ENCODE measurements at regions not wholly inside any gene's neighbourhood (a gene's known extent, or its start where the extent isn't known, plus 50 kb on each side); places are given as distances from the start of the nearest gene placed in this dataset.

DNA sequence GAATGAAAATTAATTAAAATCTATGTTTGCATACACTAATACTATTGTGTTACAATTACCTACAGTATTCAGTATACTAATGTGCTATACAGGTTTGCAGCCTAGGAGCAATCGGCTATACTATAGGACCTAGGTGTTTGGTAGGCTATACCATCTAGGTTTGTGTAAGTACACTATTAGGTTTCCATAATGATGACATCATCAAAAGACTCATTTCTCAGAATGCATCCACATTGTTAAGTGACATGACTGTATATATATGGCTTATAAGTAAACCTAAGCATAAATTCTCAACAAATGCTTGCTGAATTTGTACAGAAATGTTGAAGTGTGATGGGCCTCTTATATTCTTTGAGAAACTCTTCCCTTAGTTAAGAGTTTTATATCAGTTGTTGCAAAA lies 206.5 kb upstream of the ZWINT start:
- TF ChIP-seq CTCF (IDR thresholded peaks at IDR 0.05) (no peak), POLR2A (IDR thresholded peaks at IDR 0.05) (no peak), EP300 (IDR thresholded peaks at IDR 0.05) (no peak)

Data from tibial nerve (tissue), 4 donors.